ENCODE measurements at regions not wholly inside any gene's neighbourhood (a gene's known extent, or its start where the extent isn't known, plus 50 kb on each side); places are given as distances from the start of the nearest gene placed in this dataset.

DNA sequence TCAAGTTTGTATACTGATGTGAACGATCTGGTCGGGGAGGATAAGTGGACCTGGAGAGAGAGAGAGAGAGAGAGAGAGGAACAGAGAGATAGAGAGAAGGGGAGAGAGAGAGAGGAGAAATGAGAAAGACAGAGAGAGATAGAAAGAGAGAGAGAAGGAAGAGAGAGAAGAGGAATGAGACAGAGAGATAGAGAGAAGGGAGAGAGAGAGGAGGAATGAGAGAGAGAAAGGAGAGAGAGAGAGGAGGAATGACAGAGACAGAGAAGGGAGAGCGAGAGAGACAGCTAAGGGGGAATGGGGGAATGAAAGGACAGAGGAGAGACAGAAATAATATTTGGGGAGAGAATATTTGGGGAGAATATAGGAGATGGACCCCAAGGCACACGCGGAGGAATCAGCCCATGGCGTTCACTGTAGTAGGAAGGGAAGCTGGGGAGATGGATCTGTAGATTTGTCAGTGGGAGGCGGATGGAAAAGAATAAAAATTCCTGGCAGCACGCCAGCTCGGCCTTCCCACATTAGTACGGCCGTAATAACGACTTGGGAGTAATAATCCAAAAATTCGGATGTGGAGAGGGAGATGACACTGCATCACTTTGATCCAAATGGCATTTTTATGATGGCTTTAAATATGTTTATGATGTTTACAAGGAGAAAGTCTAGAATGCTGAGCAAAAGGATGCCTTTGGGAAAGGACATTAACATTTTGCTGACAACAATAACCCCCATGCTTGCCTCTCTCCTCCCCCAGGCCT is 159.8 kb upstream of the KCNJ6 start:
- no peak for TF ChIP-seq KLF16 (tag by site-specific recombination; IDR thresholded peaks at IDR 0.05)
- TF ChIP-seq, protein P1, sequence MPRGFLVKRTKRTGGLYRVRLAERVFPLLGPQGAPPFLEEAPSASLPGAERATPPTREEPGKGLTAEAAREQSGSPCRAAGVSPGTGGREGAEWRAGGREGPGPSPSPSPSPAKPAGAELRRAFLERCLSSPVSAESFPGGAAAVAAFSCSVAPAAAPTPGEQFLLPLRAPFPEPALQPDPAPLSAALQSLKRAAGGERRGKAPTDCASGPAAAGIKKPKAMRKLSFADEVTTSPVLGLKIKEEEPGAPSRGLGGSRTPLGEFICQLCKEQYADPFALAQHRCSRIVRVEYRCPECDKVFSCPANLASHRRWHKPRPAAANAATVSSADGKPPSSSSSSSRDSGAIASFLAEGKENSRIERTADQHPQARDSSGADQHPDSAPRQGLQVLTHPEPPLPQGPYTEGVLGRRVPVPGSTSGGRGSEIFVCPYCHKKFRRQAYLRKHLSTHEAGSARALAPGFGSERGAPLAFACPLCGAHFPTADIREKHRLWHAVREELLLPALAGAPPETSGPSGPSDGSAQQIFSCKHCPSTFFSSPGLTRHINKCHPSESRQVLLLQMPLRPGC (tag by site-specific recombination; IDR thresholded peaks at IDR 0.05), result no peak
- TF ChIP-seq ZSCAN16 (tag by site-specific recombination; IDR thresholded peaks at IDR 0.05), result no peak
- no peak for TF ChIP-seq HOXD13 (CRISPR knock-in tag; IDR thresholded peaks at IDR 0.05; ENCODE audit: borderline replicate concordance)
- TF ChIP-seq, protein P2, sequence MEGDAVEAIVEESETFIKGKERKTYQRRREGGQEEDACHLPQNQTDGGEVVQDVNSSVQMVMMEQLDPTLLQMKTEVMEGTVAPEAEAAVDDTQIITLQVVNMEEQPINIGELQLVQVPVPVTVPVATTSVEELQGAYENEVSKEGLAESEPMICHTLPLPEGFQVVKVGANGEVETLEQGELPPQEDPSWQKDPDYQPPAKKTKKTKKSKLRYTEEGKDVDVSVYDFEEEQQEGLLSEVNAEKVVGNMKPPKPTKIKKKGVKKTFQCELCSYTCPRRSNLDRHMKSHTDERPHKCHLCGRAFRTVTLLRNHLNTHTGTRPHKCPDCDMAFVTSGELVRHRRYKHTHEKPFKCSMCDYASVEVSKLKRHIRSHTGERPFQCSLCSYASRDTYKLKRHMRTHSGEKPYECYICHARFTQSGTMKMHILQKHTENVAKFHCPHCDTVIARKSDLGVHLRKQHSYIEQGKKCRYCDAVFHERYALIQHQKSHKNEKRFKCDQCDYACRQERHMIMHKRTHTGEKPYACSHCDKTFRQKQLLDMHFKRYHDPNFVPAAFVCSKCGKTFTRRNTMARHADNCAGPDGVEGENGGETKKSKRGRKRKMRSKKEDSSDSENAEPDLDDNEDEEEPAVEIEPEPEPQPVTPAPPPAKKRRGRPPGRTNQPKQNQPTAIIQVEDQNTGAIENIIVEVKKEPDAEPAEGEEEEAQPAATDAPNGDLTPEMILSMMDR (tag by site-specific recombination; IDR thresholded peaks at IDR 0.05), result no peak
- TF ChIP-seq YY1 (tag by site-specific recombination; IDR thresholded peaks at IDR 0.05), result no peak
- no peak for TF ChIP-seq IKZF3 (tag by site-specific recombination; IDR thresholded peaks at IDR 0.05)
- no peak for TF ChIP-seq ZNF354C (tag by site-specific recombination; IDR thresholded peaks at IDR 0.05; ENCODE audit: borderline replicate concordance, low read depth)
- TF ChIP-seq, protein P3, sequence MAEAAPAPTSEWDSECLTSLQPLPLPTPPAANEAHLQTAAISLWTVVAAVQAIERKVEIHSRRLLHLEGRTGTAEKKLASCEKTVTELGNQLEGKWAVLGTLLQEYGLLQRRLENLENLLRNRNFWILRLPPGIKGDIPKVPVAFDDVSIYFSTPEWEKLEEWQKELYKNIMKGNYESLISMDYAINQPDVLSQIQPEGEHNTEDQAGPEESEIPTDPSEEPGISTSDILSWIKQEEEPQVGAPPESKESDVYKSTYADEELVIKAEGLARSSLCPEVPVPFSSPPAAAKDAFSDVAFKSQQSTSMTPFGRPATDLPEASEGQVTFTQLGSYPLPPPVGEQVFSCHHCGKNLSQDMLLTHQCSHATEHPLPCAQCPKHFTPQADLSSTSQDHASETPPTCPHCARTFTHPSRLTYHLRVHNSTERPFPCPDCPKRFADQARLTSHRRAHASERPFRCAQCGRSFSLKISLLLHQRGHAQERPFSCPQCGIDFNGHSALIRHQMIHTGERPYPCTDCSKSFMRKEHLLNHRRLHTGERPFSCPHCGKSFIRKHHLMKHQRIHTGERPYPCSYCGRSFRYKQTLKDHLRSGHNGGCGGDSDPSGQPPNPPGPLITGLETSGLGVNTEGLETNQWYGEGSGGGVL (tag by site-specific recombination; IDR thresholded peaks at IDR 0.05), result no peak
- no peak for TF ChIP-seq ZFP37 (tag by site-specific recombination; IDR thresholded peaks at IDR 0.05)
- TF ChIP-seq ZNF2 (tag by site-specific recombination; IDR thresholded peaks at IDR 0.05), result no peak
- TF ChIP-seq, protein P4, sequence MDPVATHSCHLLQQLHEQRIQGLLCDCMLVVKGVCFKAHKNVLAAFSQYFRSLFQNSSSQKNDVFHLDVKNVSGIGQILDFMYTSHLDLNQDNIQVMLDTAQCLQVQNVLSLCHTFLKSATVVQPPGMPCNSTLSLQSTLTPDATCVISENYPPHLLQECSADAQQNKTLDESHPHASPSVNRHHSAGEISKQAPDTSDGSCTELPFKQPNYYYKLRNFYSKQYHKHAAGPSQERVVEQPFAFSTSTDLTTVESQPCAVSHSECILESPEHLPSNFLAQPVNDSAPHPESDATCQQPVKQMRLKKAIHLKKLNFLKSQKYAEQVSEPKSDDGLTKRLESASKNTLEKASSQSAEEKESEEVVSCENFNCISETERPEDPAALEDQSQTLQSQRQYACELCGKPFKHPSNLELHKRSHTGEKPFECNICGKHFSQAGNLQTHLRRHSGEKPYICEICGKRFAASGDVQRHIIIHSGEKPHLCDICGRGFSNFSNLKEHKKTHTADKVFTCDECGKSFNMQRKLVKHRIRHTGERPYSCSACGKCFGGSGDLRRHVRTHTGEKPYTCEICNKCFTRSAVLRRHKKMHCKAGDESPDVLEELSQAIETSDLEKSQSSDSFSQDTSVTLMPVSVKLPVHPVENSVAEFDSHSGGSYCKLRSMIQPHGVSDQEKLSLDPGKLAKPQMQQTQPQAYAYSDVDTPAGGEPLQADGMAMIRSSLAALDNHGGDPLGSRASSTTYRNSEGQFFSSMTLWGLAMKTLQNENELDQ (tag by site-specific recombination; IDR thresholded peaks at IDR 0.05; ENCODE audit: low read depth), result no peak
- no peak for TF ChIP-seq ZNF785 (tag by site-specific recombination; IDR thresholded peaks at IDR 0.05)
- no peak for TF ChIP-seq MYNN (tag by site-specific recombination; IDR thresholded peaks at IDR 0.05; ENCODE audit: borderline replicate concordance)
